IPS-15b (cell line): ENCODE measurements at regions not wholly inside any gene's neighbourhood (a gene's known extent, or its start where the extent isn't known, plus 50 kb on each side); places are given as distances from the start of the nearest gene placed in this dataset.

Experiments
- H3K27me3 ChIP-seq: one replicate; pipeline ENCODE4 v1.6.1; 2013; ENCODE audit warnings: low read length; ENCODE audit not compliant: control insufficient read depth, insufficient read depth
- H3K36me3 ChIP-seq: one replicate; pipeline ENCODE4 v1.6.1; 2013; ENCODE audit warnings: low read length; ENCODE audit not compliant: control insufficient read depth, insufficient read depth
- H3K4me1 ChIP-seq: one replicate; pipeline ENCODE4 v1.6.1; 2013; ENCODE audit warnings: mild to moderate bottlenecking, low read length; ENCODE audit not compliant: control insufficient read depth, insufficient read depth
- H3K4me3 ChIP-seq: one replicate; pipeline ENCODE4 v1.5.1; 2013; ENCODE audit warnings: low read depth, low read length
- H3K9ac ChIP-seq: one replicate; pipeline ENCODE4 v1.6.1; 2013; ENCODE audit warnings: low read depth, mild to moderate bottlenecking, low read length
- H3K9me3 ChIP-seq: one replicate; pipeline ENCODE4 v1.6.1; 2013; ENCODE audit warnings: mild to moderate bottlenecking, low read length; ENCODE audit not compliant: control insufficient read depth, insufficient read depth

- Histone ChIP-seq H3K27me3 (peaks cover 33% of the 10 kb centered on the region), H3K9me3 (no peaks in the 10 kb centered on the region), H3K4me1 (no peaks in the 10 kb centered on the region), H3K4me3 (no peak overlapping the region), H3K36me3 (no peaks in the 10 kb centered on the region), H3K9ac (no peak overlapping the region)
Measured at GRCh38 chr3:10712121-10712520, 103.9 kb upstream of the SLC6A11 start.

DNA sequence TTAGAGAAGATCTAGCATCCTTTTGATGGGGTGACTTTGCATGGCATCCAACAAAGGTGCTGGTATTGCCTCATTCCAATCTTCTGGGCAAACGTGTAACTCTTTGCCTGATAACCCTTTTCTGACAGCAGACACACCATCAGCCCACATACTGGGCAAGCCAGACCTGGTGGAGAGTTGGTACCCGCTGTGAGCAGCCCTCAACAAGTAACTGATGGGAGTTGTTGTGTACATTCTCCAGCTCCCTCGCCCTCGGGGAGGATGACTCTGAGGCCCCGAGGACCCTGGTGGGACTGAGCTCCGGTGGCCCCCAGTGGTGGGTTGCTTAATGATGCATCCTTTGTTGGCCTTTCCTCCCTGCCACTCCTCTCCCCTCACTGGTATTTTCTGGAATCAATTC, 102.4 kb upstream of the SLC6A11 start:
- Histone ChIP-seq H3K4me3 (no peak overlapping the region), H3K9me3 (no peaks in the 10 kb centered on the region), H3K9ac (no peak overlapping the region), H3K4me1 (no peaks in the 10 kb centered on the region), H3K36me3 (no peaks in the 10 kb centered on the region), H3K27me3 (peaks cover 25% of the 10 kb centered on the region)

- H3K9ac ChIP-seq, result no peak overlapping the region
- H3K27me3 ChIP-seq, result peaks cover 8% of the 10 kb centered on the region
- H3K4me1 ChIP-seq, result no peaks in the 10 kb centered on the region
Measured at GRCh38 chr3:10715886-10716285, 100.1 kb upstream of the SLC6A11 start.

DNA sequence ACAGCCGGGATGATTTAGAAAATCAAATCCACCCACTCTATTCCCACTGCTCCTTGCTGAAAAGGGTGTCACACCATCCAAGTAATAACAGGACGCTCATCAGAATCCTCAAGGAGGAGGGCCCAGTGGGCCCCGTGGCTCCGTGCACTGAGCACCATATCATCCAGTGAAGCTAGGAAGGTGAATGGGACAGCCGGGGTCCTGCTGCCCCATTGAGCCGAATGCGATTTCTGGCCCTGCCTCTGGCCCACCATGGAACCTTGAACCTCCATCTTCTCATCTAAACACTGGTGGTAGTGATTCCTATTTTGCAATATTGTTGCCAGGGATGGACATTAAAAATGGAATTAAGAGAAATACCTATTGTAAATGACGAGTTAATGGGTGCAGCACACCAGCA, 99.1 kb upstream of the SLC6A11 start:
- no peaks in the 10 kb centered on the region for H3K36me3 ChIP-seq
- no peak overlapping the region for H3K9ac ChIP-seq
- no peaks in the 10 kb centered on the region for H3K9me3 ChIP-seq
- peaks cover 2% of the 10 kb centered on the region for H3K27me3 ChIP-seq
- no peaks in the 10 kb centered on the region for H3K4me1 ChIP-seq
- H3K4me3 ChIP-seq, result no peak overlapping the region

More at GRCh38 chr3:10715886-10716285, 100.1 kb upstream of the SLC6A11 start:
- Histone ChIP-seq H3K4me3 (no peak overlapping the region), H3K36me3 (no peaks in the 10 kb centered on the region), H3K9me3 (no peaks in the 10 kb centered on the region)

DNA sequence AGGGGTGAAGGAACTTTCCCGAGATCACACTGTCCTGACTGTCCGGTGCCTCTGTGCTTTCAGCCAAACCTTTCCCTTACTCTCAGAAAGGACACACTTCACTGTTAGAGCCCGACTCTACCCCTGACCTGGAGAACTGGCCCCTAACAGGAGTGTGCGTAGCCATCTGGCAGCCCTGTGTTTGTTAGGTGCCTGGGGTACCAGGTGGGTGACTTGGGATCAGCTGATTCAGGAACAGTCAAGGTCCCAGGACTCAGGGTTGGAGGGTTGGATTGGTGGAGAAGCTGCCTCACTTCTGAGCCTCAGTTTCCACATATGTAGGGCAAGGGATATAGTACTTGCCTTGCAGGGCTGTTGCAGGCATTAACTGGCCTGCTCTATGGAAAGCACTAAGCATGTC, 98.3 kb upstream of the SLC6A11 start:
- Histone ChIP-seq H3K27me3 (no peaks in the 10 kb centered on the region), H3K9ac (no peak overlapping the region), H3K9me3 (no peaks in the 10 kb centered on the region), H3K4me1 (no peaks in the 10 kb centered on the region), H3K36me3 (no peaks in the 10 kb centered on the region), H3K4me3 (no peak overlapping the region)

DNA sequence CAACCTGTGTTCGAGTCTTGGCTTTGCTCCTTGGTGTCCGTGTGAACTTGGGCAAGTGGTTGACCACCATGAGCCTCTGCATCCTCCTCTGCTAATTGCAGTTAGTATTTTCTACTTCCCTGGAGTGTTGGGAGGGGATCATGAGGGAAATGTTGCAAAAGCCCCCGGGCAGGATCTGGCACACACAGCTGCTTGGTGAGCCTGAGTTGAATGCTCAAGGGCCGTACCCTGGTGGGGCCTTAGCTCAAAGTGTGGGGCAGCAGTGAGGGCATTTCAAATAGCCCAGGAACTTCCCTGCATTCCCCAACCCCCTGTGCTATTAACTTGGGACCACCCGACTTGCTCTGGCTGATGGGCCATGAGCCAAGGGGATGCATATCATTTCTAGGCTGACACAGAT, 94.9 kb upstream of the SLC6A11 start:
- H3K27me3 ChIP-seq, result no peaks in the 10 kb centered on the region
- H3K9ac ChIP-seq, result no peak overlapping the region
- H3K4me3 ChIP-seq, result no peak overlapping the region
- no peaks in the 10 kb centered on the region for H3K4me1 ChIP-seq
- no peaks in the 10 kb centered on the region for H3K36me3 ChIP-seq
- H3K9me3 ChIP-seq, result no peaks in the 10 kb centered on the region

GRCh38 chr3:10722911-10723310, 93.1 kb upstream of the SLC6A11 start:
- H3K36me3 ChIP-seq, result no peaks in the 10 kb centered on the region
- H3K27me3 ChIP-seq, result no peaks in the 10 kb centered on the region
- no peaks in the 10 kb centered on the region for H3K4me1 ChIP-seq
- no peaks in the 10 kb centered on the region for H3K9me3 ChIP-seq
- no peak overlapping the region for H3K9ac ChIP-seq
- H3K4me3 ChIP-seq, result no peak overlapping the region

- Histone ChIP-seq H3K4me1 (no peaks in the 10 kb centered on the region), H3K9me3 (no peaks in the 10 kb centered on the region), H3K9ac (no peak overlapping the region), H3K27me3 (no peaks in the 10 kb centered on the region), H3K36me3 (no peaks in the 10 kb centered on the region), H3K4me3 (no peak overlapping the region)
Measured at GRCh38 chr3:10723991-10724390, 92.0 kb upstream of the SLC6A11 start.

- no peaks in the 10 kb centered on the region for H3K9me3 ChIP-seq
- no peaks in the 10 kb centered on the region for H3K36me3 ChIP-seq
- H3K27me3 ChIP-seq, result no peaks in the 10 kb centered on the region
- H3K4me3 ChIP-seq, result no peak overlapping the region
- H3K4me1 ChIP-seq, result no peaks in the 10 kb centered on the region
- no peak overlapping the region for H3K9ac ChIP-seq
Measured at GRCh38 chr3:10725067-10725466, 91.0 kb upstream of the SLC6A11 start.

DNA sequence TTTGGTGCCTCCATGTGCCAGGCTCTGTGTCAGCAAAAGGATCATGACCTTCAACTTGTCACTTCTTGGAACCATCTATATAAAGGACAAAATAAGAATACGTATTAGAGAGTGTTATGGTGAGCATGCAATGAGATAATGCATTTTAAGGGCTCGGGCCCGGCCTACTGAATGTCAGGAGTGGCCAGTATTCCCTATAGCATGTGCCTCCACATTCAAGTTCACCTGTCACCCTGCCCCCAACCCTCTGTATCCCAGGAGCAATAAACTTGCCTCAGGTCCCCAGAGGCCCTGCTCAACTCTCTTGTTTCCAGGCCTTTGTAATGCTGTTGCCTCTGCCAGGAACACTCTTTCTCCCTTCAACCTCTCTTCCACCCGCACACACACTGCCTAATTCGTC, 90.2 kb upstream of the SLC6A11 start:
- no peaks in the 10 kb centered on the region for H3K27me3 ChIP-seq
- no peaks in the 10 kb centered on the region for H3K9me3 ChIP-seq
- no peak overlapping the region for H3K9ac ChIP-seq
- H3K4me3 ChIP-seq, result no peak overlapping the region
- no peaks in the 10 kb centered on the region for H3K36me3 ChIP-seq
- no peaks in the 10 kb centered on the region for H3K4me1 ChIP-seq

DNA sequence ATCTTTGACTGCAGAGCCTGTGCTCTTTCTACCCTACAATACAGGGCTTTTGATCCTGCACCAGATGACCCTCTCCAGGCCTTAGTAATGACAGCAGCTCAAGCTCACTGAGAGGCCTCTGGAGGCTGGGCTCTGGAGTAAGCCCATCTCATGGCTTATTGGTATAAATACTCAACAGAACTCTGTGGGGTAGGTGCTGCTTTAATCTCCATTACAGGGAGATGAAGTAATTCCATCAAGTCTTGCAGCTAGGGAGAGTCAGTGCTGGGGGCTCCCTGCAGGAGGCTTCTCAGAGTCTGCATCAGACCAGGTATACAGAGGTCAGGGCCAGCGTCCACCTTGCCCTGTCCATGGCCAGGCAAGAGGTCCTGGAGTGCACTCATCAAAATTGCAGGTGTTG, 89.2 kb upstream of the SLC6A11 start:
- Histone ChIP-seq H3K9me3 (no peaks in the 10 kb centered on the region), H3K36me3 (no peaks in the 10 kb centered on the region), H3K27me3 (no peaks in the 10 kb centered on the region), H3K4me3 (no peak overlapping the region), H3K9ac (no peak overlapping the region), H3K4me1 (no peaks in the 10 kb centered on the region)

DNA sequence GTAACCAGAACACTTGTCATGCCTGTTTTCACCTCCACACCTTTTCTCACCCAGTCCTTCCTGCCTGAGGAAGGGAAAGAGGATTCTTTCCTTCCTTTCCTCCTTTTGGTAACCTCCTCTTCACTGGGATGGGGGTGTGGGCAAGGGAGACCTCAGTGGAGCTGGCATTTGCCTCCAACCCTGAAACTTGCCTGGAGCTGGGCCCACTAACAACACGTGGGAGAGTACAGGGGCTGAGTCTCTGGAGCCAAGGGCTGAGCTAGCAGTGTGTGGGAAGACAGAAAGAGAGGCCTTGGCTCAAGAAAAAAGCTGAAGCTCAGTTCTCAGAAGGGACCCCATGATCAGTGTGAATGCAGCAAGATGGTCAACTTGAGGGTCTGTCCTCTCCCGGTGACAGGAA, 86.6 kb upstream of the SLC6A11 start:
- H3K36me3 ChIP-seq, result no peaks in the 10 kb centered on the region
- H3K9me3 ChIP-seq, result no peaks in the 10 kb centered on the region
- no peak overlapping the region for H3K9ac ChIP-seq
- H3K4me3 ChIP-seq, result no peak overlapping the region
- H3K4me1 ChIP-seq, result no peaks in the 10 kb centered on the region
- H3K27me3 ChIP-seq, result no peaks in the 10 kb centered on the region

GRCh38 chr3:10732292-10732691, 83.7 kb upstream of the SLC6A11 start:
- no peak overlapping the region for H3K9ac ChIP-seq
- H3K27me3 ChIP-seq, result peaks cover 7% of the 10 kb centered on the region
- H3K4me1 ChIP-seq, result no peaks in the 10 kb centered on the region
- no peaks in the 10 kb centered on the region for H3K36me3 ChIP-seq
- no peak overlapping the region for H3K4me3 ChIP-seq
- no peaks in the 10 kb centered on the region for H3K9me3 ChIP-seq
